GM23248 (cell line): ENCODE measurements at regions not wholly inside any gene's neighbourhood (a gene's known extent, or its start where the extent isn't known, plus 50 kb on each side); places are given as distances from the start of the nearest gene placed in this dataset.

Experiments
- EZH2 ChIP-seq: fragments of 200-600 bp; sonication (generic); IDR thresholded peaks from 2 replicates; pipeline ENCODE4 v1.6.1; 2018; ENCODE audit warnings: antibody characterized with exemption, mild to moderate bottlenecking; ENCODE audit not compliant: insufficient read depth, poor library complexity, severe bottlenecking
- EZH2phosphoT487 ChIP-seq: fragments of 200-600 bp; sonication (generic); IDR thresholded peaks from 2 replicates; pipeline ENCODE4 v1.6.1; 2018; ENCODE audit warnings: antibody characterized with exemption, moderate library complexity, mild to moderate bottlenecking, low read depth; ENCODE audit not compliant: insufficient read depth

GRCh38 chr3:139746481-139746880, 68.7 kb upstream of the NMNAT3 start:
- no peak for TF ChIP-seq EZH2
- TF ChIP-seq EZH2phosphoT487: no peak
